ENCODE measurements at regions not wholly inside any gene's neighbourhood (a gene's known extent, or its start where the extent isn't known, plus 50 kb on each side); places are given as distances from the start of the nearest gene placed in this dataset.

- TF ChIP-seq CTCF (IDR thresholded peaks at IDR 0.05) (peak; percentile 100), EP300 (IDR thresholded peaks at IDR 0.05) (no peak), POLR2A (IDR thresholded peaks at IDR 0.05; ENCODE audit: low read depth) (no peak)
These were observed 337.7 kb upstream of the NPVF start for GRCh38 chr7:25565949-25566348.
